Trophoblast cell (in vitro differentiated cells and primary cell): ENCODE measurements at regions not wholly inside any gene's neighbourhood (a gene's known extent, or its start where the extent isn't known, plus 50 kb on each side); places are given as distances from the start of the nearest gene placed in this dataset.

Experiments
- DNase-seq, 2 donors: peaks; one replicate each; pipeline ENCODE4 v3.0.0-alpha.2; 2016
- H2AFZ ChIP-seq: 2 replicates; pipeline ENCODE4 v1.6.1; 2013; ENCODE audit warnings: low read length, moderate library complexity, mild to moderate bottlenecking; ENCODE audit not compliant: insufficient read depth, poor library complexity
- H2AK5ac ChIP-seq: 2 replicates; pipeline ENCODE4 v1.6.1; 2013; ENCODE audit warnings: mild to moderate bottlenecking, low read length
- H2BK120ac ChIP-seq: 2 replicates; pipeline ENCODE4 v1.6.1; 2013; ENCODE audit warnings: low read length, mild to moderate bottlenecking, moderate library complexity; ENCODE audit not compliant: insufficient read depth, poor library complexity
- H2BK12ac ChIP-seq: 2 replicates; pipeline ENCODE4 v1.6.1; 2013; ENCODE audit warnings: mild to moderate bottlenecking, low read length, moderate library complexity
- H2BK5ac ChIP-seq: 2 replicates; pipeline ENCODE4 v1.6.1; 2013; ENCODE audit warnings: low read length, low read depth, moderate library complexity, mild to moderate bottlenecking; ENCODE audit not compliant: poor library complexity
- H3K14ac ChIP-seq: 2 replicates; pipeline ENCODE4 v1.6.1; 2013; ENCODE audit warnings: mild to moderate bottlenecking, low read length
- H3K18ac ChIP-seq: 2 replicates; pipeline ENCODE4 v1.6.1; 2013; ENCODE audit warnings: mild to moderate bottlenecking, low read length
- H3K23ac ChIP-seq: 2 replicates; pipeline ENCODE4 v1.6.1; 2013; ENCODE audit warnings: low read length
- H3K27ac ChIP-seq: 2 replicates; pipeline ENCODE4 v1.5.1; 2013; ENCODE audit warnings: low read depth, mild to moderate bottlenecking, inconsistent platforms, low read length, moderate library complexity
- H3K27me3 ChIP-seq: 2 replicates; pipeline ENCODE4 v1.6.1; 2013; ENCODE audit warnings: inconsistent platforms, mild to moderate bottlenecking, low read length, moderate library complexity; ENCODE audit not compliant: insufficient read depth
- H3K36me3 ChIP-seq, 2 experiments: 1 replicate in 1 of 2; 2 replicates in 1 of 2; pipeline ENCODE4 v1.6.1; 2013; ENCODE audit warnings: low read length in 2 of 2, mild to moderate bottlenecking in 2 of 2, moderate library complexity in 1 of 2; ENCODE audit not compliant: insufficient read depth in 2 of 2, control insufficient read depth in 1 of 2
- H3K4ac ChIP-seq: 2 replicates; pipeline ENCODE4 v1.6.1; 2013; ENCODE audit warnings: low read depth, mild to moderate bottlenecking, low read length, moderate library complexity
- H3K4me1 ChIP-seq, 2 experiments: 1 replicate in 1 of 2; 2 replicates in 1 of 2; pipeline ENCODE4 v1.6.1; 2013; ENCODE audit warnings: low read length in 2 of 2, mild to moderate bottlenecking in 2 of 2, moderate library complexity in 1 of 2; ENCODE audit not compliant: insufficient read depth in 2 of 2, control insufficient read depth in 1 of 2
- H3K4me2 ChIP-seq: 2 replicates; pipeline ENCODE4 v1.6.1; 2013; ENCODE audit warnings: inconsistent platforms, mild to moderate bottlenecking, low read length, moderate library complexity
- H3K4me3 ChIP-seq: 2 replicates; pipeline ENCODE4 v1.5.1; 2013; ENCODE audit warnings: mild to moderate bottlenecking, low read depth, low read length, inconsistent platforms
- H3K79me1 ChIP-seq: one replicate; pipeline ENCODE4 v1.6.1; 2013; ENCODE audit warnings: low read length
- H3K79me2 ChIP-seq: 2 replicates; pipeline ENCODE4 v1.6.1; 2013; ENCODE audit warnings: low read length, mild to moderate bottlenecking; ENCODE audit not compliant: control insufficient read depth, insufficient read depth, poor library complexity
- H3K9ac ChIP-seq: 2 replicates; pipeline ENCODE4 v1.6.1; 2013; ENCODE audit warnings: mild to moderate bottlenecking, low read length
- H3K9me3 ChIP-seq: 2 replicates; pipeline ENCODE4 v1.6.1; 2013; ENCODE audit warnings: low read depth, mild to moderate bottlenecking, control low read depth, inconsistent platforms, low read length; ENCODE audit not compliant: insufficient read depth
- H4K12ac ChIP-seq: 2 replicates; pipeline ENCODE4 v1.6.1; 2013; ENCODE audit warnings: low read depth, mild to moderate bottlenecking, low read length, moderate library complexity
- H4K8ac ChIP-seq: 2 replicates; pipeline ENCODE4 v1.6.1; 2013; ENCODE audit warnings: low read depth, mild to moderate bottlenecking, low read length, moderate library complexity
- H4K91ac ChIP-seq: one replicate; pipeline ENCODE4 v1.6.1; 2013; ENCODE audit warnings: low read depth, mild to moderate bottlenecking, low read length, moderate library complexity
- WGBS: extraction: QIAGEN DNeasy Blood & Tissue Kit; methylation state at CpG from one replicate; pipeline ENCODE4 v1.1.7; 2013; ENCODE audit warnings: missing lambda C conversion rate; ENCODE audit not compliant: insufficient read length, insufficient coverage; ENCODE audit errors: extremely low coverage; 5-methylcytosine and 5-hydroxymethylcytosine counted together

DNA sequence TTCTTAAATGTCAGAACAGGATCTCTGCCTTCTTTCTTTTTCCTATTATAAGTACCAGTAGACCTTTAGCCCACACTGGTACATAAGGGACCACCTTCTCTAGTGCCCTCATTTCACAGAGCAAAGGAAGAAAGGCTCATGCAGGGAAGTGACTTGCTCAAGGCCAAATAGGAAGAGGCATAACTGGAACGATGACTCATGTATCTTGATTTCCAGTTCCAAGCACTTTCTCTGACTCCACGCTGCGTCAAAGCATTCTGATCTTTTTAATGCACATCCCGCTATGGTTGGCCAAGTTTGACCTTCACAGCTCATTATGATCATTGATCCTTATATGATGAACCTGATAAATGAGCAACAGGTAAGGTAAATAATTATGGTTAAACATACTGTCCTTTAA lies 542.0 kb downstream of the GBA3 start:
- Histone ChIP-seq H3K79me2 (no peaks in the 10 kb centered on the region), H2BK120ac (no peak overlapping the region)

DNA sequence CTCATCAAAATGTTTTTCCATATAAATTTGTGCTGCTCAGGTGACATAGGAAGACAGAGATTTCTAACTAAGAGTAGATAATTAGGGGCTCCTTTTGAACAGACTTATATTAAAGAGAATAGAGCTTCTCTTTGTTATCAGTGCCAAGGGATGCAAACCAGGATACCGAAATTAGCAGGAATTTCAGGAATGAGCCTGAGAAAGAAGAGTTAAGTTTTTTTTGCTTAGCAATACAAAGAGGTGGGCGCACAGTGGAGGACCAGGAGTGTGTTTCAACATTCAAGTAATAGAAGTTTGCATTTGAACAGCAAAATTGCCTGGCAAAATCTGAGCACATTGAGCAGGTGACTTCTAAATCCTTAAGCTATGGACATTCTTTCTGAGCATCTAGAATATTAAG lies 541.3 kb downstream of the GBA3 start:
- Histone ChIP-seq H3K18ac (no peak overlapping the region), H3K4me1 (peaks cover 0 to 2% of the 10 kb centered on the region in 2 experiments), H3K27ac (no peak overlapping the region), H3K9ac (no peak overlapping the region), H3K79me2 (no peaks in the 10 kb centered on the region), H4K8ac (no peak overlapping the region), H3K4me3 (no peak overlapping the region), H3K14ac (no peak overlapping the region), H3K23ac (no peak overlapping the region), H3K9me3 (no peaks in the 10 kb centered on the region), H2BK12ac (no peak overlapping the region), H3K4me2 (no peak overlapping the region), H2BK120ac (no peak overlapping the region), H2AFZ (no peak overlapping the region), H2AK5ac (no peak overlapping the region), H3K27me3 (no peaks in the 10 kb centered on the region), H4K12ac (no peak overlapping the region), H3K36me3 (no peaks in the 10 kb centered on the region), H3K4ac (no peak overlapping the region), H2BK5ac (no peak overlapping the region), H3K79me1 (no peaks in the 10 kb centered on the region), H4K91ac (no peak overlapping the region)
- no peak for DNase-seq
- no CpG with 5 or more reads among the region's 2 CpGs for WGBS

More for the DNA sequence above, 542.0 kb downstream of the GBA3 start:
- H3K4me1 ChIP-seq = peaks cover 0 to 2% of the 10 kb centered on the region in 2 experiments
- H3K79me1 ChIP-seq = no peaks in the 10 kb centered on the region
- no peak overlapping the region for H3K4me2 ChIP-seq
- no peak overlapping the region for H3K23ac ChIP-seq
- no peak for DNase-seq
- H3K27me3 ChIP-seq = no peaks in the 10 kb centered on the region
- H3K36me3 ChIP-seq = no peaks in the 10 kb centered on the region
- no peak overlapping the region for H4K8ac ChIP-seq
- no peak overlapping the region for H3K14ac ChIP-seq
- no peak overlapping the region for H3K27ac ChIP-seq
- no peaks in the 10 kb centered on the region for H3K9me3 ChIP-seq
- H4K12ac ChIP-seq = no peak overlapping the region
- no CpG with 5 or more reads among the region's 4 CpGs for WGBS
- H2BK5ac ChIP-seq = no peak overlapping the region
- no peak overlapping the region for H3K18ac ChIP-seq
- no peak overlapping the region for H4K91ac ChIP-seq
- H3K9ac ChIP-seq = no peak overlapping the region
- H3K4me3 ChIP-seq = no peak overlapping the region
- no peak overlapping the region for H2AFZ ChIP-seq
- no peak overlapping the region for H2BK12ac ChIP-seq
- H3K4ac ChIP-seq = no peak overlapping the region
- H2AK5ac ChIP-seq = no peak overlapping the region

DNA sequence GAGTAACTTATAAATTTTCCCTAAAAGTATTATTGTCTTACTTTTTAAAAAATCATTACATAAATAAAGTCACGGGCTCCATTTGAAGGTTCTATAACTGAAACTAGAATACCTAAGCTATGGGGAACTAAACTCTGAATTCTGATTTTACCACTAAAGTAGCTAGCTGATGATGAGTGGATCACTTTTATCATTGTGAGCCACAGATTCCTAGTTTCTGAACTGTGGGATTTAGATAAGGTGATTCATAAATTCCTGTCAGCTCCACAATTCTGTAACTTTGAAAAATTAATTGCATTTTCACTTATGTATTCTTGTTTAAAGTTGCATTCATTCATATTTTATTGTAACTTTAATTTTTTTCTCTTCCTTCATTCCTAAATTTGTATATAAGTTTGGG lies 540.9 kb downstream of the GBA3 start:
- Histone ChIP-seq H3K4ac (no peak overlapping the region), H2BK5ac (no peak overlapping the region), H3K27me3 (no peaks in the 10 kb centered on the region), H4K12ac (no peak overlapping the region), H2BK120ac (no peak overlapping the region), H2AK5ac (no peak overlapping the region), H3K14ac (no peak overlapping the region), H3K4me1 (peaks cover 0 to 2% of the 10 kb centered on the region in 2 experiments), H4K8ac (no peak overlapping the region), H3K79me2 (no peaks in the 10 kb centered on the region), H3K9me3 (no peaks in the 10 kb centered on the region), H3K36me3 (no peaks in the 10 kb centered on the region), H2AFZ (no peak overlapping the region), H3K9ac (no peak overlapping the region), H3K27ac (no peak overlapping the region), H3K4me2 (no peak overlapping the region), H3K4me3 (no peak overlapping the region), H3K23ac (no peak overlapping the region), H4K91ac (no peak overlapping the region), H3K79me1 (no peaks in the 10 kb centered on the region), H3K18ac (no peak overlapping the region), H2BK12ac (no peak overlapping the region)
- no CpG with 5 or more reads among the region's 1 CpG for WGBS
- DNase-seq = no peak

DNA sequence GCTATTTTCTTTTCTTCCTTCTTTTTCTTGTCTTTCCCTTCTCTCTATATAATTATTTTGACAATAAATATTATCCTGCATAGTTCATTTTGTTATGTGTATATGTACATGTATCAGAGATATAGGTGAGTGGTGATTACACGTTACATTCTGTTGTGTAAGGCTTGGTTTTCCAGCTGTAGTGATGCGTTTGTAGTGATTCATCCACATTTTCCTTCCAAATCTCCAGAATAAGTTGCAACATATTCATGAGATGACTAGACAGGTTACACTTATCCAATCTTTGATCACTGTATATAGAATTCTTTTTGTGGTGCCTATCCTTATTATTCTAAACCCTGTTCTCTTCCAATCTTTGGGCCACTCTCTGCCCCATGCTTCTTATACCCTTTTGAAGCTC lies 540.2 kb downstream of the GBA3 start:
- H3K23ac ChIP-seq = no peak overlapping the region
- H3K79me1 ChIP-seq = no peaks in the 10 kb centered on the region
- H3K9ac ChIP-seq = no peak overlapping the region
- no peak overlapping the region for H3K4me2 ChIP-seq
- H3K18ac ChIP-seq = no peak overlapping the region
- no peaks in the 10 kb centered on the region for H3K79me2 ChIP-seq
- H2BK12ac ChIP-seq = no peak overlapping the region
- H2BK120ac ChIP-seq = no peak overlapping the region
- peaks cover 0 to 2% of the 10 kb centered on the region in 2 experiments for H3K4me1 ChIP-seq
- H3K4me3 ChIP-seq = no peak overlapping the region
- no peak overlapping the region for H4K12ac ChIP-seq
- no peak overlapping the region for H2AFZ ChIP-seq
- H3K27ac ChIP-seq = no peak overlapping the region
- no peak overlapping the region for H3K14ac ChIP-seq
- H3K9me3 ChIP-seq = no peaks in the 10 kb centered on the region
- H2BK5ac ChIP-seq = no peak overlapping the region
- H3K36me3 ChIP-seq = no peaks in the 10 kb centered on the region
- no peak overlapping the region for H4K8ac ChIP-seq
- H2AK5ac ChIP-seq = no peak overlapping the region
- H3K4ac ChIP-seq = no peak overlapping the region
- no CpG with 5 or more reads among the region's 2 CpGs for WGBS
- no peak for DNase-seq
- H4K91ac ChIP-seq = no peak overlapping the region
- no peaks in the 10 kb centered on the region for H3K27me3 ChIP-seq
